HG02610 (cell line): ENCODE measurements at regions not wholly inside any gene's neighbourhood (a gene's known extent, or its start where the extent isn't known, plus 50 kb on each side); places are given as distances from the start of the nearest gene placed in this dataset.
A peak's percentile ranks its signal among the peaks of the same experiment; 100 is the strongest.

Experiments used
- ATAC-seq: cut with Tn5 transposase; IDR thresholded peaks from one replicate; pipeline ENCODE4 v1.9.1; 2021; ENCODE audit warnings: mild to moderate bottlenecking, moderate library complexity; ENCODE audit not compliant: unreplicated experiment

DNA sequence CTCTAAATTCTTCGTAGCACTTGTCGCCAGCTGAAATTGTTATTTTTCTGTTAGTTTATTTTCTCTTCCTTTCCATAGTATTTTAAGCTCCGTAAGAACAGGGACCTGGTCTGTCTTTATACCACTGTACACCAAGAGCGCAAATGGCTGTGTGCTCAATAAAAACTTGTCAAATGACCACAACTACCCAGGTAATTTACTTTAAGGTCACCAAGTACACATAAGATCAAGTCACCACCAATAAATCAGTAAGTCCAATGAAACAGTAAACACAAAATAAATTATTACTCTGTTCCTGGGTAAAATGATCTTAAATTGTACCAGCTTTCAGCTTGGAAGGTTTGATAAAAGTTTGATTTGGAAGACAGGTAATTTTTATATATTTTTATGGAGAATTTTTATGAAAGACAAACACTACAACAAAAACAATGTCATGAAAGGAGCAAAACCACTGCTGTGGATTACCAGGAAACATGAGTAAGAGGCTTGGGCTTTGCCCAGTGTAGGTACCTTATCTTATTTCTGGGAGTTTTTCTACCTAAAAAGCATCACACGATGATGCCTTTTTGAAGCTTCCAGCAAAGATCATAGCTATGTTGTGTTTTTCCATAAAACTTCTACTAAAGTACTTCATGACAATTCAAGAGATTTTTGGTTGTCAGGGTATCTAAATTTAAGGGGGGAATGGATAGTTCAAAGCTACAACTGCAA is 406.8 kb downstream of the SHQ1 start:
- ATAC-seq, result no peak

DNA sequence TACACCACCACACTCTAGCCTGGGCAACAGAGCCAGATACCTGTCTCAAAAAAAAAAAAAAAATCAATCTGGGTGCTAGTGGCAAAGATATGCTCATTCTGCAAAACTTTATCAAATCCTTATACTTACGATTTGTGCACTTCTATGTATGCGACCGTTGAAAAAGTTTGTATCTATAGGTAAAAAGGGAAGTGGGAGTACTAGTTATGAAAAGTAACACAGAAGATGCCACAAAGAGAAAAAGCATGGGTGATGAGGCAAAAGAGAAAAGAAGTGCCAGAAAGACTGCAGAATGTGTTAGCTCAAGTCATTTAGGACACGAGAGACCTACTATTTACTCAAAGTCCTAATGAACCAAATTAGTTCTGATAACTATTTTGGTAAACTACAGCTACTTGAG is 407.8 kb downstream of the SHQ1 start:
- ATAC-seq, result no peak

DNA sequence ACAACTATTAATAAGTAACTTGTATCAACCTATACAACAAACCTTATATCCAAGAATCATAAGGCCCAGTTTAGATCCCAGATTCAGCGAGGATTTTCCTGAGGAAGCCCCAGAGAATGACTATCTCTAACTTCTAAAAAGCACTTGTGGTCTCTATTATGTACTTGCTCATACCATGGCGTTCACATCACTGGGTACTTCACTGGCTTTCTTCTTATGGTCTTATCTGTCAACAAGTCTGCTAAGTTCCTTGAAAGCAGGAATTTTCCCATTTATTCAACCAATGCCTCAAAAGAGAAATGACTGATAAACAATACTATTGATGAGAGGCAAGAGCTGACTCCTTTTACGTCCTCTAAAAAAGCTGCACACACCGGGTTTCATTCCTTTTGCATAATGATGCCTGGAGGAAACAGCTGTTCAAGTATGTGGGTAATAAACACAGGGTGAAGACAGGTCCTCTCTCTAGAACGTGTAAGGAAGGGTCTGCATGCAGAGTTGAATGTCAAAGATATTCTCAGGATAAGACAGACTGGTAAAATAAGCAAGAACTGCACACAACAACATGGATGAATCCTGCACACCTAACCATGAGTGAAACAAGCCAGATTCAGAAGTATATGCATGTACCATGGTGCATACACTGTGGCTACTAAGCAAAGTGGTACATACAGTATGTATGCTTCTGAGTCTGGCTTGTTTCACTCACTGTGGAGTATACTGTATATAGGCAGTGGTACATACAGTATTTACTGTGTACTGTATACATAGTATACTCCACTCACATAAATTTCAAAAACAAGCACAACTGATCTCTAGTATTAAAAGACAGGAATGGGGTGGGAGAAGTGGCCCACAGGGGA is 408.7 kb downstream of the SHQ1 start:
- ATAC-seq, result peak; percentile 47

DNA sequence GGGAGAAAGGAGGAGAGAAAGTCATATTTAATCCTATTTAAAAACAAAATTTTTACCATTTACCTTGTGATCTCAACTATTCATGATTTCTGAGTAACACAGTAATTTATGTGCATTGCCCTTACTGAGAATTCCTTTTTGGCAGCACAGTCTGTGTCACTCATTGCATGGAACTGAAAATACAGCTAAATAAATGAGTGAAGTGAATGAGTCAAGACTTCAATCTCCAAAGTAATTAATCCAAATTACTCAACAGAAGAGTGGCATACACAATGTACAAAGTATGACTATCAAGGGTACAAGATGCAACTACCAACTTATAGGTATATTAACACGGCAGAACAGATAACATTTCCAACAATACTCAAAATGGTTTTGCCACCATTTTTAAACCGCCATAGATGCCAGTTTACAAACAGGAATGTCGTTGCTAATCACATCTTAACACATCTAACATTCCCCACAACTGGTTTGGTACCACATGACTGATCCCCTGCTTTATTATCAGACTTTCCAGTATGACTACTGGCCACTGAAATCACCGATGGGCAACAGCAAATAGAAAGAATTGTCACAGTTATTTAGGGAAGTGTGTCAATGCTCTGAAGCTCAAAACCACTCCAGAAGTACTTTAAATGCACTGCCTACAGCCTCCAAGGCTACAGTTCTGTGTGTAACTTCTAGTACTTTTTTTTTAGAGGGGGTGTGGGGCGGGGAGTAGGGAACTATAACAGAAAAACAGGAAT is 410.4 kb downstream of the SHQ1 start:
- ATAC-seq, result no peak

DNA sequence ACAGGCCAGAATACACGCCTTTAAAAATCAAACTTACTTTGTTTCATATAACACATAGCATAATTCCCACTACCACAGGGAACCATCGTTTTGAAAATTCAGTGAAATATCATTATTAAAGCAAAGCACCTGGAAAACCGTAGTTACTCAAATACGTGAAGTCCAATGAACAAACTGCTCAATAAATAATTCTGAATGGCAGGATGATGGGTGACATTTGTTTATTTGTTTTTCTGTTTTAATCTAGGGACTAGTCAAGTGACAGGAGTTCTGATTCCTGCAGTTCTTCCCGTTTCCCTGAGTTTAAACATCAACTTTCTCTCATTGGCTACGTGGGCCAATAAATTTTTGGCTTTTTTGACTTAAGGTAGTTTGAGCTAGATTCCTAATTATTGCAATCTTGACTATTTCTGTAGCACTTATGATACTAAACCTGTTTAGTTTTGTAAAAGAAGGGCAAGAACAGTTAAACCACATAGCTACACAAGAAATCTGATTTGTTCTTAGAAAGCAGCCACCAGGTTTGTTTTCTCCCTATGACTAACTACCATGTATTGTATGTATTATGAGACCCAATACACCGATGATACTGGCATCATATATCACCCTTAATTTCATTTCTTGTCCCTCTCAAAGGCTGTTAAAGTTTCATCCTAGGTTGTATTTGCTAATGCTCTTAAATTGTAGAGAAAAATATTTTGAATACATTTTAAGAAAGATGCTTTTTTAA is 411.2 kb downstream of the SHQ1 start:
- ATAC-seq, result no peak

DNA sequence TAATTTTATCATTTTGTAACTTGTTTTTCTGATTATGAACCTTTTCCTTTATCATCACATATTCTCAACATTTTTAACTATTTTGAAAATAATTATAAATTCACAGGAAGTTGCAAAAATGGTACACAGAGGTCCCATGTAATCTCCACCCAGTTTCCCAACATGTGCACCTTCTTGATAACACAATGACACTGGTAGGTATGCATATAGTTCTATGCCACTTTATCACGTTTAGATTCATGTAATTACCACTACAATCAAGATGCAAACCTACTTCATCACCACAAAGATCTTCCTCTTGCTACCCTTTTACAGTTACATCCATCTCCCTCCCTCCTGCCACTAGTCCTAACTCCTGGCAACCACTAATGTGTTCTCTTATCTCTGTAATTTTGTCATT is 413.9 kb downstream of the SHQ1 start:
- no peak for ATAC-seq

DNA sequence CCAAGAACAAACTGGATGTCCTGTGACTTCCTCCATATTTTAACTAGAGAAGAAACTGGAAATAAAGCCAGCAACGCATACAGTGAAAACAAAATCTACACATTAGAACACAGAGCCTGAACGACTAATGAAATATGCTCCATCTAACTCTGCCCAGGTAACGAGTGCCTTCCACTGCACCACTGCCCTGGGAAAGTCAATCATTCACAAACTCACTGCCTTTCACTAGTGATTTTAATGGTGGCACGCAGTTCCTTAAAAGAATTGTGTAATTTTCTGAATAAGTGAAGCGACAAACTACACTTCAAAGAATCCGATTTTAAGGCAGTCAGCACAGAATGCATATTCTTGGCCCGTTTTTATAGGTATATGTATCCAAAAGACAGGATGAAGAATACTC is 416.0 kb downstream of the SHQ1 start:
- ATAC-seq, result no peak

DNA sequence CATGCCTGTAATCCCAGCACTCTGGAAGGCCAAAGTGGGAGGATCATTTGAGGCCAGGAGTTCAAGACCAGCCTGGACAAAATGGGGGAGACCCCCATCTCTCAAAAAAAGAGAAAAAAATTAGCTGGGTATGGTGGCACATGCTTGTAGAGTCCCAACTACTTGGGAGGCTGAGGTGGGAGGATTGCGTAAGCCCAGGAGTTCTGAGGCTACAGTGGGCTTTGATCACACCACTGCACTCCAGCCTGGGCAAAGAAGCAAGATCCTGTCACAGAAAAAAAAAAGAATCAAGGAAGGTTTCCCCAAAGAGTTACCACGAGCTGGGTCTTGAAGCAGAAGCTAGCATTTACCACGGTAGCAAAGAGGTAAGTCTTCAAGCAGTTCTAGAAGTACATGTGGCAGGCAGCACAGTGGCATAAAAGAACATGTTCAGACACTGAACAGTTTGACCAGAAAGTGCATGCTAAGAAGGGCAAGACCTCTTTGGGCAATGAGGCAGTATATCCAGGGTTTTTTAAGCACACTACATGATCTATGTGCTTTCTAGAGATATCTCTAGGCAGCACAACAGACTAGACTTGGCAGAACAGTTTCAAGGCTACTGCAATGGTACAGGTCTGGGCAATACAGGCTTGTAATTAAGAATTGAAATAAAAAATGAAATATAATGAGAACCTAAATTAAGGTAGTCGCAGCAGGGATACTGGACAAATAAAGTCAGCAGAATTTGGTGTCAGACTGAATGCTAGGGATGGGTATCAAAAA is 418.5 kb downstream of the SHQ1 start:
- no peak for ATAC-seq

DNA sequence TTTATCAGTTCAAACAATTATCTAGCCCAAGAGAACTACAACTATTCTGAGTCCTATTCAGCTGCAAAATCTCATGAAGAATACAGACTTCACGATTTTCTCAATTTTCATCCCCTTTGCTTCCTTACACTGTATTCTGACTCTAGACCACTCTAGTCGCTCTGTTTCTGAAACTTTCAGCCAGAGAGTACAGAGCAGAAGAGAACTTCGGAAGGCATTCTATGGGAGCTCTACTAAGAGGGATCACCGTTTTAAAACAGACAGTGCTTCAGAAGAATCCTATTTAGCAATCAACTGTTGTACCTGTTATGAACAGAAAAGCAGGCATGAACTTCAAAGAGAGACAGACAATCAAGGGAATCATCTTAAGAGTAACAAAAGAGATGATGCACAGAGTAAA is 419.4 kb downstream of the SHQ1 start:
- no peak for ATAC-seq

DNA sequence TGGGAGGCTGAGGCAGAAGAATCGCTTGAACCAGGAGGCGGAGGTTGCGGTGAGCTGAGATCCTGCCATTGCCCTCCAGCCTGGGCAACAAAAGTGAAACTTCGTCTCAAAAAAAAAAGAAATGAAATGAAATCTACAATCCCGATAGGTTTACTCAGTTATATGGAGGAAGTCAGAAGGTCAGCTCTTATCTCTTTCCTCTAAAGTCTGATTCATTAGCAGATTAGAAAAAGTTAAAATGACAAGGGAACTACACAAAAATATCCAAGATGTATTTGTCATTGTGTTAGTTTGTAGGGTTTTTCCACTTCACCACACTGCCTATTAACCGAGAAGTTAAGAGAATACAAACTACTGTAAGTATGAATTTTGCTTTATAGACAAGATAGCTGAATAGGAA is 420.6 kb downstream of the SHQ1 start:
- ATAC-seq, result no peak

DNA sequence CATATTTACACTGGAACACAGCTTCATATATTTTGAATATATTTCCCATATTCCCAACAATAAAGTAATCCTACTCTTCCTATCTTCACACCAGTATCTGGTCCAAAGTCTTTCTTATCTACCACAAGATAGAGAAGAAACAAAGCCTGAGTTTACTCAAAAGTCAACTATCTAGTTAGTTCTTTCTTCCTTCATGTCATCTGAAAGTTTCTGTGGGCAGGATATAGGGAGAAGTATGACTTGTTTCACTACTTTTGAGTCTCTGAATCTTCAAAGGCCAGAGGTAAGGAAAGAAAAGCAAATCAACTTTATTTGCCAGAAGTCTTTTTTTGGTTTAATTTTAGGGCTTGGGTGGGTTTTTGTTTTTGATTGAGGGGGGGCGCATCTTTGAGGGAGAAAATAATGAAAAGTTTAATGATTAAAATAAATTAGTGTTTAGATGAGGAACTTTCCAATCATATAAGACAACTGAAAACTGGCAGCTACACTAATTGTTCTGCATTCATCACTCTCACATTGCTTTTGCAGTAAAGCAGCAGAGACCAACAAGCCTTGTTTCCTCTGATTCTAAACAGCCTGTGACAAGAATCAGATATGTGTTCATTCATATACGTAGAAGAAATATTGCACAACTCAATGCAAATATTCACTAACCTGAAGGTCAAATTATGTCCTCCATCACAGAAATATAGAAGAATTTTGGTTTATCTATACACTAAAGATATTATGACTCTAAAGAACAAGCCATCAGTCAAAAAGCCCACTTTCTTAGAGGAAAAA is 421.4 kb downstream of the SHQ1 start:
- ATAC-seq, result peak; percentile 90

DNA sequence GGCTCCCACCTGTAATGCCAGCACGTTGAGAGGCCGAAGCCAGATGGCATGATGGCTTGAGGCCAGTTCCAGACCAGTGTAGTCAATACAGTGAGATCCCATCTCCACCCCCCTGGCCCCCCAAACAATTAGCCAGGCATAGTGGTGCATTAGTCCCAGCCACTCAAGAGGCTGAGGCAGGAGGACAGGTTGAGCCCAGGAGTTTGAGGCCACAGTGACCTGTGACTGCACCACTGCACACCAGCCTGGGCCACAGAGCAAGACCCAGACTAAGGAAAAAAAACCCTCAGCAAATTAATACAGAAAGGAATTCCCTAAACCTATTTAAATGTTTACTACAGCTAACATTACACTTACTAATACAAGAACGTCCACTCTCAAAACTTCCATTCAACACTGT is 424.6 kb downstream of the SHQ1 start:
- ATAC-seq, result no peak

DNA sequence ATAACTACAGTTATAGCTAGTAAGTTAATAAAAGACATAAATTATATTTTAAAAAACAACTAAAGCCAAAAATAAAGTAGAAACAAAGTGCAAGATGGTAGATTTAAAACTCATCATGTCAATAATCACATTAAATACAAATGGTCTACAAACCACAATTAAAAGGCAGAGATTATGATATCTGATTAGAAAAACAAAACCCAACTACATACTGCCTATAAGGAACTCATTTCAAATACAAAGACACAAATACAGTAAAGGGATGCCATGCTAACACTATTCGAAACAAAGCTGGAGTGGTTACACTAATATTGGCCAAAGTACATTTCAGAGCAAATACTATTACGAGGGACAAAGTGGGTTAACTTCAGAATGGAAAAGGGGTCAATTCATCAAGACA is 426.5 kb downstream of the SHQ1 start:
- no peak for ATAC-seq

DNA sequence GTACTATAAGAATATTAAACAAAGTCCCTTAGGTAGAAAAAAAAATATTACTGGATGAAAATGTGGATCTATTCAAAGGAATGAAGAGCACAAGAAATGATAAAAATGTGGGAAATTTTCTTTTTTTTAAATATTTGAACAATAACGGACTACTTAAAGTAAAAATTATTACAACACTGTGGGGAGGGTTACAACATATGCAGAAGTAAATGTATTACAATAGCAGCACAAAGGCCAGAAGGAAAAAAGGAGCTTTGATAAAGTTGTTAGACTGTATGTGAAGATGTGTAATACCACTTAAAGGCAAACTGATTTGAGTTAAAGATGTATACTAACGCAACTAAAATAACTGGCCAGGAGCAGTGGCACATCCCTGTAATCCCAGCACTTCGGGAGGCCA is 427.1 kb downstream of the SHQ1 start:
- ATAC-seq, result no peak

DNA sequence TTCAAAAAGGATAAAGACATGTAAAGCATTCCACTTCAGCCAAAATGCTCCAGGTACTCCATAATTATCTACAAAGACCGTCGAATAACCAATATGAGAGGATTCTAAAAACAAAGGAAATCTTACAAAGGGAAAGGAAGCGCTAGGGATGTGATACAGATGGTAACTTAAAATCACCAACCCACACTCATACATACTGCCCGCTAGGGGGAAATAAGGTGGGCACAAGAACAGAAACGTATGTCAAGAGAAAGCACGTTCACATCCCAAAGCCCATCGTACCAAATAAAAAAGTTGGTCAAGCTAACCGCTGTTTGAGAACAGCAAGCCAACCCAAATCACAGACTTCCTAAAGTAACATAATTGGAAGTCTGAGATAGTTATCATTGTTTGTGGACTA is 429.4 kb downstream of the SHQ1 start:
- ATAC-seq, result no peak

DNA sequence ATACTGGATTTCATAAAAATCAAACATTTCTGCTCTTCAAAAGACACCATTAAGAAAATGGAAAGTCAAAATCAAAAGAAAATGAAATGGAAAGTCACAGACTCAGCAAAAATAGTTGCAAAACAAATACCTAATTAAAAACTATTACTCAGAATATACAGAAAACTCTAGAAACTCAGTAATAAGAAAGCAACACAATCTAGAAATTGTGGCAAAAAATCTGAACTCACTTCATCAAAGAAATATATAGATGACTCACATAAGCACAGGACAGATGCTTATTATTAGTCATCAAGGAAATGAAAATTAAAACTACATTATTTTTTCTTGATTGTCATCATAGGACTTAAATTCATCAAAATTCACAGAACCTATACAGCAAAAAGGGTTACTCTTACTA is 430.0 kb downstream of the SHQ1 start:
- ATAC-seq, result no peak

DNA sequence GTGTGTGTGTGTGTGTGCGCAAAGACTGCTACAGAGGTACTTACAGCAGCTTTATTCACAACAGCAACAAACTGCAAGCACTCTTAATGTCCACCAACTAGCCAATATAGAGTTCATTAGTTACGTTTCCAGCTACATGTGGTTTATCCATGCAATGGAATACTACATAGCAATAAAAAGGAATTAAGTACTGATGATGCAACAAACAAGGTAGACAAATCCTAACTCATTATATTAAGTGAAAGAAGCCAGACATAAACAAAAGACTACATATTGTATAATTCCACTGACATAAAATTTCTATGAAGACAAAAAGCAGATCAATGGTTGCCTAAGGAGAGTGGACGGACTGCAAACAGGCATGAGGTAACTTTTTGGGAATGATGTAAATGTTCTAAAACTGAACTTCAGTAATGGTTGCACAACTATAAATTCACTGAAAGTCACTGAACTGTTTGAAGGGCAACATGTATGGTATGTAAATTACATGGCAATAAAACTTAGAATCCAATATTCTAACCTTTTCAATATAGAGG is 433.7 kb downstream of the SHQ1 start:
- no peak for ATAC-seq

DNA sequence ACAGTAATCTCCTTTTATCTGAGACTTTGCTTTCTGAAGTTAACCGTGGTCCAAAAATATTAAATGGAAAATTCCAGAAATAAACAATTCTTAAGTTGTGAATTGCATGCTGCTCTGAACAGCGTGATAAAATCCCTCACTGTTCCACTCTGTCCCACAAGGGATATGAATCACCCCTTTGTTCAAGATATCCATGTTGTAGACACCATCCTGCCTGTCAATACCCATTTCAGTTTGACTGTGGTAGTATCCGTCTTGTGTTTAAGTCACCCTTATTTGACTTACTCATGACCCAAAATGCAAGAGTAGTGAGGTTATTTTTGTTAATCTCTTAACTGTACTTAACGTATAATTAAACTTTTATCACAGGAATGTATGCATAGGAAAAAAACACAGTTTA is 435.0 kb downstream of the SHQ1 start:
- no peak for ATAC-seq

DNA sequence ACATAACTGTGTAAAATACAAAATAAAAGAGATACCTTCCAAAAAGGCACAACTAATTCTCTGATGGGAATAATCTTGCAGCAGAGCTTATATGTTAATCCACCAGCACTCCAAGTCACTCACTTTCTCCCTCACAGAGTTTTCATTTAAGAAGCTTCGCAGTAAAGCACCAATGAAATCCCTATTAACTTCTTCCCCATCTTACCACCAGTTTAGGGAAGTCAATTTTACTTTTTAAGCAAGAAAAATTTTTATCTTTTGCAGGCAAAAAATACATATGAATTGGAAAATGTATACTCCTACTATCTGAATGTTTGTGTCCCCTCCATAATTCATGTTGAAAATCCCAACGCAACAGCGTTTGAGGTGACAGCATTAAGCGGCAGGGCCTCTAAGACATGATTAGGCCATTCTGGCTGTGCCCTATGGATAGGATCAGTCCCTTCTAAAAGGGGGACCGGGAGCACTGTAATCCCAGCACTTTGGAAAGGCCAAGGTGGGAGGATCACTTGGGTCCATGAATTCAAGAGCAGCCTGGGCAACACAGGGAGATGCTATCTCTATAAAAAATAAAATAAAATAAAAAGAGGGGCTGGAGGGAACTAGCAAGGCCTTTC is 435.8 kb downstream of the SHQ1 start:
- ATAC-seq, result no peak
